Tongue (tissue), 1 donor: ENCODE measurements at regions not wholly inside any gene's neighbourhood (a gene's known extent, or its start where the extent isn't known, plus 50 kb on each side); places are given as distances from the start of the nearest gene placed in this dataset.
"Not testable (repeated sequence)": the region's sequence is repeated elsewhere in the genome, so short reads cannot be mapped to it uniquely, and the experiment has no call there.

Source experiments
- DNase-seq: peaks from one replicate; pipeline ENCODE4 v3.0.0-alpha.2; 2015

- no peak for DNase-seq
Measured at GRCh38 chr1:104468282-104468681, 718.6 kb downstream of the AMY1C start.

GRCh38 chr1:104476126-104476525, 726.4 kb downstream of the AMY1C start:
- DNase-seq, result no peak

- no peak for DNase-seq
Measured at GRCh38 chr1:104488296-104489015, 738.8 kb downstream of the AMY1C start.

- DNase-seq, result no peak
Measured at GRCh38 chr1:104526158-104526795, 776.6 kb downstream of the AMY1C start.

GRCh38 chr1:104531990-104532389, 782.3 kb downstream of the AMY1C start:
- DNase-seq, result no peak

- no peak for DNase-seq
Measured at GRCh38 chr1:104574620-104575019, 824.9 kb downstream of the AMY1C start.

GRCh38 chr1:104592926-104593325, 843.2 kb downstream of the AMY1C start:
- no peak for DNase-seq

- no peak for DNase-seq
Measured at GRCh38 chr1:104593413-104594187, 843.9 kb downstream of the AMY1C start.

- DNase-seq, result no peak
Measured at GRCh38 chr1:104617474-104617873, 867.8 kb downstream of the AMY1C start.

GRCh38 chr1:104621221-104621620, 871.5 kb downstream of the AMY1C start:
- no peak for DNase-seq

- DNase-seq, result no peak
Measured at GRCh38 chr1:104624538-104624937, 874.8 kb downstream of the AMY1C start.

GRCh38 chr1:104629589-104629988, 879.9 kb downstream of the AMY1C start:
- no peak for DNase-seq

GRCh38 chr1:104630567-104631149, 881.0 kb downstream of the AMY1C start:
- DNase-seq, result no peak

GRCh38 chr1:104636581-104636980, 886.9 kb downstream of the AMY1C start:
- DNase-seq, result no peak

GRCh38 chr1:104646233-104646632, 896.5 kb downstream of the AMY1C start:
- DNase-seq, result no peak

- DNase-seq, result peak; percentile 40
Measured at GRCh38 chr1:104648269-104648691, 898.6 kb downstream of the AMY1C start.

- DNase-seq, result not testable (repeated sequence)
Measured at GRCh38 chr1:104664374-104664773, 914.7 kb downstream of the AMY1C start.

GRCh38 chr1:104665300-104665699, 915.6 kb downstream of the AMY1C start:
- DNase-seq, result no peak

GRCh38 chr1:104671684-104672353, 922.1 kb downstream of the AMY1C start:
- DNase-seq, result no peak

- DNase-seq, result no peak
Measured at GRCh38 chr1:104699433-104699832, 949.7 kb downstream of the AMY1C start.

- no peak for DNase-seq
Measured at GRCh38 chr1:104702731-104703130, 953.0 kb downstream of the AMY1C start.

- DNase-seq, result no peak
Measured at GRCh38 chr1:104706631-104707147, 957.0 kb downstream of the AMY1C start.
